Adrenal gland (tissue), 5 donors: ENCODE measurements at regions not wholly inside any gene's neighbourhood (a gene's known extent, or its start where the extent isn't known, plus 50 kb on each side); places are given as distances from the start of the nearest gene placed in this dataset.

Experiments
- CTCF ChIP-seq, 6 experiments: fragments of 450-650 bp in 4 of 6; fragments of 200-600 bp in 2 of 6; sonication (generic) in 1 of 6; IDR thresholded peaks; 1 replicate in 5 of 6; 2 replicates in 1 of 6; pipeline versions ENCODE4 v1.5.1 to v1.8.0; 2016 to 2021; ENCODE audit warnings: antibody characterized with exemption in 6 of 6, mild to moderate bottlenecking in 2 of 6, moderate library complexity in 1 of 6
- POLR2A ChIP-seq, 2 donors: fragments of 450-650 bp; IDR thresholded peaks; one replicate each; pipeline ENCODE4 v1.6.1; 2017; ENCODE audit warnings: antibody characterized with exemption in 2 of 2, mild to moderate bottlenecking in 2 of 2, moderate library complexity in 1 of 2
- donor health status: DM: no; HTN: no; CAD: no.

GRCh38 chr3:182133752-182134151 is 422.0 kb downstream of the SOX2 start:
- TF ChIP-seq CTCF (IDR thresholded peaks at IDR 0.05) (no peak), POLR2A (IDR thresholded peaks at IDR 0.05) (no peak)
